Type B pancreatic cell (in vitro differentiated cells): ENCODE measurements at regions not wholly inside any gene's neighbourhood (a gene's known extent, or its start where the extent isn't known, plus 50 kb on each side); places are given as distances from the start of the nearest gene placed in this dataset.

ENCODE experiments used
- DNase-seq: peaks from one replicate; pipeline ENCODE4 v3.0.0; 2021; ENCODE audit warnings: mixed read lengths; ENCODE audit not compliant: unreplicated experiment; ENCODE audit errors: extremely low spot score
- H3K27ac Mint-ChIP-seq: 2 replicates; pipeline ENCODE4 v1.8.0; 2021; ENCODE audit warnings: mild to moderate bottlenecking, mixed read lengths
- H3K27me3 Mint-ChIP-seq: 2 replicates; pipeline ENCODE4 v1.8.0; 2021; ENCODE audit warnings: mixed read lengths
- H3K36me3 Mint-ChIP-seq: 2 replicates; pipeline ENCODE4 v1.8.0; 2021; ENCODE audit warnings: mixed read lengths
- H3K4me1 Mint-ChIP-seq: one replicate; pipeline ENCODE4 v1.8.0; 2021; ENCODE audit warnings: mixed read lengths; ENCODE audit not compliant: unreplicated experiment
- H3K4me3 Mint-ChIP-seq: 2 replicates; pipeline ENCODE4 v1.8.0; 2021; ENCODE audit warnings: mild to moderate bottlenecking, mixed read lengths
- H3K9me3 Mint-ChIP-seq: 2 replicates; pipeline ENCODE4 v1.8.0; 2021; ENCODE audit warnings: mixed read lengths
- CTCF ChIP-seq: fragments of 200-600 bp; sonication (generic); conservative IDR thresholded peaks from 2 replicates; pipeline ENCODE4 v1.5.0; 2021; ENCODE audit warnings: antibody characterized with exemption, mild to moderate bottlenecking

- Mint-ChIP-seq H3K27ac (no peak overlapping the region), H3K9me3 (no peaks in the 10 kb centered on the region), H3K4me1 (peaks cover 13% of the 10 kb centered on the region), H3K27me3 (no peaks in the 10 kb centered on the region), H3K4me3 (no peak overlapping the region), H3K36me3 (no peaks in the 10 kb centered on the region)
- no peak for TF ChIP-seq CTCF
- no peak for DNase-seq
Observed at GRCh38 chr2:59779571-59779970, 773.9 kb downstream of the BCL11A start.

GRCh38 chr2:59777120-59777519 lies 776.3 kb downstream of the BCL11A start:
- Mint-ChIP-seq H3K27ac (no peak overlapping the region), H3K4me1 (peaks cover 13% of the 10 kb centered on the region), H3K4me3 (no peak overlapping the region), H3K36me3 (no peaks in the 10 kb centered on the region), H3K27me3 (no peaks in the 10 kb centered on the region), H3K9me3 (no peaks in the 10 kb centered on the region)
- no peak for TF ChIP-seq CTCF
- no peak for DNase-seq

GRCh38 chr2:59776726-59777008 lies 776.8 kb downstream of the BCL11A start:
- Mint-ChIP-seq H3K4me1 (peaks cover 13% of the 10 kb centered on the region), H3K4me3 (no peak overlapping the region), H3K27ac (no peak overlapping the region), H3K27me3 (no peaks in the 10 kb centered on the region), H3K36me3 (no peaks in the 10 kb centered on the region), H3K9me3 (no peaks in the 10 kb centered on the region)
- no peak for TF ChIP-seq CTCF
- DNase-seq: no peak

DNA sequence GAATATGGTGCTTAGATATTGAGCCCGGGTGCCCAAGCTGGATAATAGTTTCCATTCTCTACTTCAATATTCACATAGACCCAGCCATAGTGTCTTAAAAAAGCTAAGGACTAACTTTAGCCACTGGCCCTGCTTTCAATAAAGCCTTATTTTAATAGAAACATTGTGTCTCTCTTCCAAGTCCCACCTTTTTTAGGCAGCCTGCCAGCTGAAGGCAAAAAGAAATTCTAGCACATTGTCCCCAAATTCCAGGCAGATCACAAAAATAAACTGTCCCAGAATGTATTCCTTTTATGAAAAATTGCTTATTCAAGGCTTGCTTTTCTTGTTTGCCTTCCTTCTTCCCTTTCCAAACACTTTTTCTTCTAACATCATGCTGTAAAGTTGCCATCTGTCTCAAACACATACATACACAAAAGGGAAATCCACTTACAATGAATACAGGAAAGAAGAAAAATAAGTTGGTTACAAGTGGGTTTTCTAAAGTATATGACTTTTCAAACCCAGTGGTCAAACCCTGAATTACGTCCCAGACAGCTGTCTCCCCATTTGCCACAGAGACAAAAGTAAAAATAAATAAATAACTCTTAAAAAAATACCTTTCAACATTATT lies 778.5 kb downstream of the BCL11A start:
- Mint-ChIP-seq H3K36me3 (no peaks in the 10 kb centered on the region), H3K27me3 (no peaks in the 10 kb centered on the region), H3K4me3 (no peak overlapping the region), H3K4me1 (peaks cover 13% of the 10 kb centered on the region), H3K27ac (no peak overlapping the region), H3K9me3 (no peaks in the 10 kb centered on the region)
- TF ChIP-seq CTCF: peak; percentile 63
- DNase-seq: no peak

DNA sequence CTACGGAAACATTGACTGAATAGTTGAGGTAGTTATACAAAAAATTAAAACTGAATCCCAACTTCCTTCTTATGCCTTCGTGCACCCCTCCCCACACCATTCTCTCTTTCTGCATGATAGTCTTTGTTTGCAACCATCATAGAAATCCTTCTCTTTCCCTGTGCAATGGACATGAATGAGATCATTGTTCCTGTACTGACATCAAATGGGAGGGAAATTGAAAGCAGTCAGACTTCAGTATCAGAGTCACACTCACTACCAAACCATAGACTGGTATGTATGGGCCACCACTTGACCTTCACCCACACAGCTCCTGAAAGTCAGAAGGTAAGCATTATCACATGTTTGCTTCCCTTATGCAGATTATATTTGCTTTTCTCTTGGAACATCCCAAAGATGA lies 782.8 kb downstream of the BCL11A start:
- no peak for TF ChIP-seq CTCF
- Mint-ChIP-seq H3K9me3 (no peaks in the 10 kb centered on the region), H3K36me3 (no peaks in the 10 kb centered on the region), H3K27ac (no peak overlapping the region), H3K4me3 (no peak overlapping the region), H3K27me3 (no peaks in the 10 kb centered on the region), H3K4me1 (peaks cover 5% of the 10 kb centered on the region)
- no peak for DNase-seq

DNA sequence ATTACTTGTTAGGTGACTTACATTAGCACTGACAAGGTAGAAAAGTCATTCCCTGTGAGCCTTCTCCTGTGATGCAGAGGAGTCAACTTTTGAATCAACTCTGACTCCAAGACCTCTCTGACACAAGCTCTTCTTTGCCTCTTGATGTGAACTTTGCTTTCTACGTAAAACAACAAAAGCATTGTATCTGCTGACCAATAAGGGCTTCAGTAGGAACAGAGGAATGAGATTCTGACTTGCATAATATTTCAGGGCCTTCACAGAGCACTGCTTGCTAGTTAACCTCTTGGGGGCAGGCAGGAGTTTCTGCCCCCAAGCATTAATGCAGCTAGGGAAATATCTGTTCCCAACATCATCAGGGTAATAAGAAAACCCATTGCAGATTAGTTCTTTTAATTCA lies 791.5 kb downstream of the BCL11A start:
- Mint-ChIP-seq H3K36me3 (no peaks in the 10 kb centered on the region), H3K9me3 (no peaks in the 10 kb centered on the region), H3K27me3 (no peaks in the 10 kb centered on the region), H3K4me3 (no peak overlapping the region), H3K27ac (no peak overlapping the region), H3K4me1 (no peaks in the 10 kb centered on the region)
- TF ChIP-seq CTCF: no peak
- no peak for DNase-seq
